Endothelial cell of umbilical vein (primary cell): ENCODE measurements at regions not wholly inside any gene's neighbourhood (a gene's known extent, or its start where the extent isn't known, plus 50 kb on each side); places are given as distances from the start of the nearest gene placed in this dataset.
"Not testable (repeated sequence)": the region's sequence is repeated elsewhere in the genome, so short reads cannot be mapped to it uniquely, and the experiment has no call there.

Experiments used
- CTCF ChIP-seq, 2 donors: IDR thresholded peaks; 1 replicate in 1 of 2; 2 replicates in 1 of 2; pipeline ENCODE4 v1.5.1; 2011; ENCODE audit warnings: low read length in 2 of 2, mild to moderate bottlenecking in 2 of 2, moderate library complexity in 2 of 2, control low read depth in 1 of 2, inconsistent platforms in 1 of 2, low read depth in 1 of 2; ENCODE audit not compliant: insufficient read depth in 1 of 2; ENCODE audit errors: extremely low read depth in 1 of 2
- EZH2 ChIP-seq: IDR thresholded peaks from 2 replicates; pipeline ENCODE4 v1.6.1; 2012; ENCODE audit warnings: borderline replicate concordance, low read depth, mild to moderate bottlenecking, moderate library complexity, low read length, inconsistent platforms; ENCODE audit not compliant: severe bottlenecking
- GATA2 ChIP-seq: IDR thresholded peaks from 2 replicates; pipeline ENCODE4 v1.7.0; 2011; ENCODE audit warnings: low read depth, mild to moderate bottlenecking, moderate library complexity, mixed read lengths, low read length; ENCODE audit not compliant: insufficient read length, insufficient read depth
- JUN ChIP-seq: IDR thresholded peaks from 2 replicates; pipeline ENCODE4 v1.6.1; 2011; ENCODE audit warnings: borderline replicate concordance, low read depth; ENCODE audit not compliant: insufficient read length, insufficient read depth
- MAX ChIP-seq: IDR thresholded peaks from 2 replicates; pipeline ENCODE4 v1.6.1; 2011; ENCODE audit not compliant: insufficient read depth, insufficient read length
- MYC ChIP-seq: IDR thresholded peaks from one replicate; pipeline ENCODE4 v1.6.1; 2011; ENCODE audit warnings: mild to moderate bottlenecking, low read depth, low read length
- POLR2A ChIP-seq: IDR thresholded peaks from 2 replicates; pipeline ENCODE4 v1.6.1; 2012; ENCODE audit warnings: low read depth, mild to moderate bottlenecking, control low read depth, low read length
- POLR2AphosphoS5 ChIP-seq: IDR thresholded peaks from 2 replicates; pipeline ENCODE4 v1.6.1; 2012; ENCODE audit warnings: low read depth, mild to moderate bottlenecking, control low read depth, low read length, moderate library complexity; ENCODE audit not compliant: insufficient read depth

- TF ChIP-seq CTCF (IDR thresholded peaks at IDR 0.05; ENCODE audit: extremely low read depth in 1 of 2, insufficient read depth in 1 of 2, low read depth in 1 of 2, low read length in 2 of 2); MYC; EZH2; POLR2AphosphoS5; GATA2; POLR2A; JUN; MAX: not testable (repeated sequence)
Observed at GRCh38 chr4:9024866-9025265, 145.3 kb upstream of the FAM90A26 start.
